G401 (cell line): ENCODE measurements at regions not wholly inside any gene's neighbourhood (a gene's known extent, or its start where the extent isn't known, plus 50 kb on each side); places are given as distances from the start of the nearest gene placed in this dataset.

Experiments
- DNase-seq: peaks from one replicate; pipeline ENCODE4 v3.0.0-alpha.2; 2015; ENCODE audit warnings: low spot score
- in situ Hi-C: cut with HindIII; loops from 2 replicates; pipeline ENCODE4 v1.10.0; 2016; ENCODE audit warnings: low sequenced_read_pairs, mixed read lengths

DNA sequence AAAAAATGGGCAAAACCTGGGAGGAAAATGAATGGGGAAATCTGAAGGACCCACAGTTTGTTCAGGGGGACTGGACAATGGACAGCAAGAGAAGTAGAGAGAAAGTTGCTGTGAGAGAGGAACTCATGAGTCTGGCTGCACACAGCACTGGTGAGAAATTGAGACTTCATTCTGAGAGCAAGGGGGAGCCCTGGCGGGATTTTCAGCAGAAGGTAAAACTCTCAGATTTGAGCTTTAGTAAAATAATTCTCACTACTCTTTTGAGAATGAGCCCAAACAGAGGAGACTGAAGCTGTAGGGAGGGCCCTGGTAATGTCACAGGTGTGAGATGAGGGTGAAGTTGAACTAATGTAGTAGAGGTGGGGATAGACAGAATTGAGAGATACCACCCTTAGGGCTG is 438.6 kb downstream of the OMA1 start:
- DNase-seq = no peak
- in situ Hi-C loops = no loop called here

DNA sequence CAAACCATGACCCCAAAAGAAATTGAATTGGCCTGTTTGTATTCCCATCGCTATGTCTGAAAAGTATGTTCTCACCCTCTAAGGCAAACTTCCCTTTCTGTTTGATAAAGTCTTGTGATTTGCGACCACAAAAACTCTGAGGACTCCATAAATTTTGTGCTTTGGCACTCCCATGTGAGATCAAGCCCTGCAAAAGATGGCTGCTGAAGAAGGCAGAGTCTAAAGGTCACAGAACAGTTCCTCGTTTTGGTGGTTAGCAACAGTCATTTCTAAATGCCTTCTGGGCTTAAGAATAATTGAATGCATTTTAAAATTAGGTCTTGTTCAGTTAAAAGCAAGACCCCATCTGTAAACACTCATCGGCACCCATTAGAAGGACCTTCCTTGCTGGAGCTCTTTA is 441.6 kb downstream of the OMA1 start:
- in situ Hi-C loops = no loop called here
- no peak for DNase-seq

DNA sequence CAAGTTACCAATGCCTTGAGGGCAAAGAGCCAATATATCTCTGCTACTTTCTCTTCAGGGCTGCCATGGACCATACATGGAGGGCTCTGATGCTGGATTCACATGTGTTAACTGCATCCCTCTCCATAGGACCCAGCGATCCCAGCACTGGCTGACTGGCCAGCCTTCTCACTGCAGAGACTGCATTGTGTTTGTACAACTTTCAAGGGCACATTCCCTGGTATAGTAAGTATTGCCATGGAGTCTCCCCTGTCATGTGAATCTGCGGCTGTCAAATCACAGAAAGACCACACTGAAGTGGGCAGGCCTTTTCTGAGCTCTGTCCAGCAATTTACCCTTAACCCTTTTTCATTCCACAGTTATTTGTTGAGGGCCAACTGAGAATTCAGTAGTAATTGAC is 449.8 kb downstream of the OMA1 start:
- in situ Hi-C loops = no loop called here
- DNase-seq = no peak

DNA sequence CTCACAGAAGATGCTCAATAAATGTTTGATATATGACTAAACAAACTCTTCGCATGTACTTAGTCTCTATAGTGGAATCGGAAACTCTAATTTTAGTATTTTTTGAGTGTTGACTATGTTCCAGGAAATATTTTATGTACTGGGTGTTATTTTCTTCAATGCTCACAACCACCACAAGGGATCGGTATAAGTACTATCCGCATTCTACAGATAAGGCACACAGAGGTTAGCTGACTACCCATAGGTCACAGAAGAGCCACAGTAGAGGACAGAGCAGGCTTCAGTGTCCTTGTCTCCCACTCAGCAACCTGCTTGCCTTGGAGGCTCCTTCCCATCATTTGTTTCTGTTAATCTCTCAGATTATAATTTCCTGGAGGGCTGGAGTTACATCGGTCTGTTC is 451.3 kb downstream of the OMA1 start:
- in situ Hi-C loops = no loop called here
- no peak for DNase-seq

DNA sequence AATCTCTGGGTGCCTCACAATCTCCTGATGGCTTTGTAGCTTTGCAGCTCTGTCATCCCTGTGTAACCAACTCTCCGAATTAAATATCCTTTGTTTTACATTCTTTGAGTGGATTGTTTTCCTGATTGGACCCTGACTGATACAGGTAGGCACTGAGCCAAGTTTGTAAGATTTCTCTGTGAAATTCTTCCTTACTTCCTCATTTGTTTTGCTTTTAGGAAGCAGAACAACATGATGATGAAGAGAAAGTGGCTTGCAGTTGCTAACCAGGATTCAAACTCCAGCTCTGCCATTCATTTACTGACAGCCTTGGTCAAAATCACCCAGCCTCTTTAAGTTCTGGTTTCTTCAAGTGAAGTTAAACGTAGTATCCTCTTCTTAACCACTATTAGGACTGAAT is 452.3 kb downstream of the OMA1 start:
- in situ Hi-C loops = no loop called here
- DNase-seq = no peak

DNA sequence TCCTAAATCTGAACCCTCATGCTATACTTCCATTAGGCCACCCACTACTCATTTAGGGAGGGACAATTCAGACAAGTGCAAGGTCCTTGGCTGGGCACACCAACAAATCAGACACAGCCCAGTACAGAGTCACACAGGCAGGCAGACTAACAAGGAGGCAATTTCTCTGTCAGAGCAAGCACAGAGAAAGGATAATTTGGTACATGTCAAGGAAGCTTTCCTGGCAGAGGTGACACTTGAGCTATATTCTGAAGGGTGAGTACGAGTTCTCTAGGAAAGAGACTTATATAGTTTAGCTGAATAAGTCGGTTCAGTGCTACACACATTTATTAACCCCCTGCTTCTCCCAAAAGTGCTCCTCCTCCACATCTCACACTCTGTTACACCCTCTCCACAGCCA is 455.9 kb downstream of the OMA1 start:
- in situ Hi-C loops = no loop called here
- DNase-seq = no peak

DNA sequence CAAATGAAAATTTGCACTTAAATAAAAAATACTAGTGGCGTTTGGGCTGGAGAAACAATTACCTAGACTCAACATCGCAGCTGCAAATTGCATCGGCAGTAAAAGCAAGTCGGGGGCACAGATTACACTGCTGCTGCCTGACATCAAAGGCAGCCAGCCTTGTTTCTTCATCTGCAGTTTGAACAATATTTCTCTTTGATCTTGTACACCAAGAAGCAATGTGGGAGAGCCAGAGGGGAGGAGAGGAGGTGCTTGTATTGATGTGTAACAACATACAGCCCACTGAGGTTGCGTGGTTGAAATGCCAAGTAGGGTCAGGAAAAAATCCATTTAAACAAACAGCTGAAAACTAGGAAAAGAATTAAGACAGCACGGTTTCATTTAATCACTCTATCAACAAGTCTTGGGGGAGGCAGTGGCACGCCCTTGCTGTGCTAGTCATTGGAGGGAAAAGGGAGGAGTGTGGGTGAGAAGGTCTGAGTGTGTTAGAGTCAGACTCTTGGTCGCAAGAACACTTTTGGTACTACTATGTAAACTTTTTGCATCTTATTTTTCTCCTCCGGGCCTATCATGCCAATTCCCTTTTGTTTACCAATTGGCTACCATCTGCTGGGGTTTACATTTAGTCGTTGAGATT is 456.5 kb downstream of the OMA1 start:
- DNase-seq = no peak
- in situ Hi-C loops = no loop called here

DNA sequence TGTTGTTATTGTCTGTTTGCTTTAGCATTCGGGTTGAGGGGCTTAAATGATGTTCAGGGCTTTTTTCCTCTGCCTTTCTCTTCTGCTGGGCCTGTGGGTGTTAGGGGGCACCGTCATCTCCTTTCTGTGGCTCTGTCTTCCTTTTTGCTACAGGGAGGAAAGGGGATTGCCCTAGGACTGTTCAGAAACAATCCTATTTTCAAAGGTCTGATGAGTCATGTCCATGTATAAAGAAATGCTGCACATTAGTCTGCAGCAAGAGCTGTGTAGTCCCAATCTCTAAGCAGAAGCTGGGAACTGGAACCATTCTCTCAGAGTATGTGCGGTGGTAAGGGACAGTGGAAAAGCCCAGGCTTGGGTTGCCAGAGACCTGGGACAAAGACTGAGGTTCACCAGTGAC is 462.3 kb downstream of the OMA1 start:
- in situ Hi-C loops = no loop called here

DNA sequence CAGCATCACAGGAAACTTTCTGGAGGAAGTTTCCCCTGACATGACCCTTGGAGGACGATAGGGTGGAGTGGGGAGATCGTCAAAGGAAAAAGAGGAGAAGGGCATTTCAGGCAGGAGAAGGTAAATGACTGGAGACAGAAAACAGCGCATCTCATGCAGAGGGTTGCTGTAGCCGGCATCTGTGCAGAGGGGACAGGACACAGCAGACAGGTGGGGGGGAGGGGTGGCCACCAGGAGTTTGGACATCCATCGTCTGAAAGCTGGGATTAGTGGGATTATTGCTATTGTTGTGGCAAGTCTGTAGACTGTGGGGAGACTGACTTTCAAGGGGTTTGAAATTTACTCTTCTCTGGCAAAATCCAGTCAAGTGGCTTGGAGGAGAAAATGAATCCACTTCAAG is 463.9 kb downstream of the OMA1 start:
- no peak for DNase-seq
- in situ Hi-C loops = no loop called here

More for the DNA sequence above, 462.3 kb downstream of the OMA1 start:
- no peak for DNase-seq

DNA sequence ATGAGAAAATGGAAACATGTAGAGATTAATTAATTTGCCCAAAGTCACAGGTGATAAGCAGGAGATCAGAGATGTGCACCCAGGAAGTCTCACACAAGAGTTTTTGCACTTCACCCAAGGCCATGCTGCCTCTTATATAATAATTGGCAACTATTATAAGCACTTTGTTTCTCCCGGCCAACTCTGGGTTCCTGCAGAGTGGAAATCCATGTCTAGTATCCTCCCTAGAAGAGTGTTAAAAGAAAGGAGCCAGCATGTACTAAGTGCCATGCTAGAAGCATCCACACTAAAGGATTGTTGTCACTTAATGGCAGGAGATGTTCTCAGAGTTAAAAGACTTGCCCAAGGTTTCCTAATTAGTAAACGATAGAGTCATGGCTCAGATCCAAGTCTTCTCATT is 470.3 kb downstream of the OMA1 start:
- in situ Hi-C loops = no loop called here
- no peak for DNase-seq

DNA sequence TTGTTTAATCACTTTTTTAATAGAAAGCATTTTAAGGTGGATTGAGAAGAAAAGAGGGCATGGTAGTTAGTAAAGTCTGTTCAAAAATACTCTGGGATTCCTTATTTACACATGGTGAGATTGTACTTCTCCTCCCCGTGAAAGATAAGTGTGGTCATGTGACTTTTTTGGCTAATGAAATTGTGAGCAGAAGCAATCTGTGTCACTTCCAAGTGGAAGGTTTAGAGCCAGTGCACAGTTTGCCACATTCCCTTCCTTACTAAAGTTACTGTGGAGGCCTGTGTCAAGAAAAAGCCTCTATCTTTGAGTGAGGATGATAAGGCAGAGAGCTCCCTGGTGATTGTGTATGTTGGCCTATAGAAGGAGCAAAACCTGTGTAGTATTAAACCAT is 471.3 kb downstream of the OMA1 start:
- in situ Hi-C loops = no loop called here
- no peak for DNase-seq

DNA sequence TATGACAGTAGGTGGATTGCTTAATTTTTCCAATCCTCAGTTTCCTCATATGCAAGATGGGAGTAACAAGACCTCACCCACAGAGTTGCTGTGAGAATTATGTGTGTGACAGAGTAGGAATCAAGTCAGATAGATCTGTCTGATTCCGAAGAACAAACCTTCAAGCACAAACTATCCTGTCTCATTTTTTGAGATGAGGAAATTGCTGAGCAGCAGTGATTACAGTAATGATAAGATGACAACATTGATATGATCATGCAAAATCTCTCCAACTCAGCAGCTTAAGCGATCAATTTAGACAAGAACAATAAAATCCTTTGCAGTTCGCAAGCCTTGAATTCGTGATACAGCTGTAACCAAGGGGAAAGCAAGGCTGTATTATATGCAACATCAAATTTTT is 474.1 kb downstream of the OMA1 start:
- in situ Hi-C loops = no loop called here
- no peak for DNase-seq

DNA sequence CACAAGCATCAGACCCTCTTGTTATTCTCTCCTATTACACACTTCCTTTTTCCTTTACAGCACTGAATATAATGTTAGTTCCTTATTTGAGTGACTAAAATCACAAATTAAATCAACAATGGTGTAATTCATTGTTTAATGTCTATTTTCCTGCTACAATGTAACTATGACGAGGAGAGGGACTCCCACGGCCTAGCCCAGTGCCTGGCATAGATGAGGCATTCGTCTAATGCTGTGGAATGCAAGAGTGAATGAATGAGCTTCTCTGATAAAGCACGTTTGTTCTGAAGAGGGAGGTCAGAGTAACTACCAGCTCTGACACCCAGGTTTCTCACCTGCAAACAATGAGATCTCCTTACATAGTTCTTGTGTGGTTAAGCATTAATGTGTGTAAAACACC is 479.4 kb downstream of the OMA1 start:
- in situ Hi-C loops = no loop called here
- no peak for DNase-seq

DNA sequence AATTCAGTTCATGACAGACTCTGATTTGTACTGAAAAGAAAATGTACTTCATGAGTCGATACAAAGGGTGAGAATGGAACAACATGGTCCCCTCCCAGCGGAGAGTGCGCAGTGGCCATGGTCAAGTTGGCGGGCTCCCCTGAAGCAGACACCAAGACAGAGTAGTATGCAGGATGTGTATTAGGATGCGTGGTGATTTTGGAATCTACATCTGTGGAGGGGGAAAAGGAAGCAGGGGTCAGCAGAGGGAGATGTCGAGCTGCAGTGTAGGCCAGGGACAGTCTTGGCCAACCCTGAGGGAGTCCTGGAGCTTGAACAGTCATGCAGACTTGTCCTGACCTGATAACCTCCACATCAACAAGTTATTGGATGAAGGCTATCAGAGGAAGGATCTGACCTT is 481.0 kb downstream of the OMA1 start:
- in situ Hi-C loops = no loop called here
- no peak for DNase-seq

DNA sequence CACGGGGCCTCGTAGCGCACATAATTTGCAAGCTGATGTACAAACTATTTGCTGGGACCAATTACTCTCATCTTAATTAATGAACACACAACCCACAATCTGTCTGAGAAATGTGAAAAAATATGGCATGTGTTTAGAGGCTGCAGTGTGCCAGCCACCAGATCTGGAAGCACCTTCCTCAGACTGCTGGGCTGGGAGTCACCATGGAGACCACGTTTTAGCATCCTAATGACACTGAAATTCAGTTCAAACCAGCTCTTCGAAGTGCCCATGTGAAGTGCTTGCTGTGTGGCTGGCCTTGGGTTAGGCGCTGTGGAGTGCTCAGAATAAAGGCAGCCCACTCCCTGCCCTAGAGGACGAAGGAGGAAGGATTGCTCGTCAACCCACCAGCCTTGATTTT is 482.4 kb downstream of the OMA1 start:
- in situ Hi-C loops = no loop called here
- no peak for DNase-seq

DNA sequence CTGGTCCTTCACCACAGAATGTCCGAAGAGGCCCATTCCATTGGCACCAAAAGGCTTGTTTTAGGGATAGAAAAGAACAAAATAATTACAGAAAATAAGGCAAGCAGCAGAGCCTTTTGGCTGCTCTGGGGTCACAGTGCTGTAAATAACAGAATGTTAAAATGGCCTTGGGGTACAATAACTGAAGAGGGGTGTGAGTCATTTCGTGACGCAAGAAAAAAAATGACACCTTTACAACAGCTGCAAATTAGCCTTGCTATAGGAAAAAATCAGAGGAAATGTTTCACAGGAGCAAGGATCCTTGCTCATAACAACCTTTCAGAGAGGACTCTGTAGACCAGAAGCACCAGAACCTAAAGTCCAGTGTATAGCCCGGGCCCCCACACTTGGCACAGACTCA is 483.4 kb downstream of the OMA1 start:
- DNase-seq = no peak
- in situ Hi-C loops = no loop called here

DNA sequence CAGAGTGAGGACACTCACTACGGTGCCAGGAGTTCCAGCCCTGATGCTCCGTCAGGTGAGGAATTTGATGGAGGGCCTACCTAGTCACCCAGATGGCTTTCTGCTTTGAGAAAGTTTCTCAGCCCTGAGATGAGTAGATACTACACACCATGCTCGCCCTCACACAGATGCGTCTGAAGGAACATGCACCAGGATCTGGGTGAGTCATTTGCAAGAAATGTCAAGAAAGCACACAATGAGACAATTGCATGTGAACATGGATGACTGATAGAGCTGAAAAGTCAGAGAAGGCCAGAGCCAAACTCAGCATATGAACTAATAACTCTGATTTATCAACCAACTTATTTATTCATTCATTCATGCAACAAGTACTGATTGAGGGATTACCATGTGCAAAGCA is 483.9 kb downstream of the OMA1 start:
- DNase-seq = no peak
- in situ Hi-C loops = no loop called here

DNA sequence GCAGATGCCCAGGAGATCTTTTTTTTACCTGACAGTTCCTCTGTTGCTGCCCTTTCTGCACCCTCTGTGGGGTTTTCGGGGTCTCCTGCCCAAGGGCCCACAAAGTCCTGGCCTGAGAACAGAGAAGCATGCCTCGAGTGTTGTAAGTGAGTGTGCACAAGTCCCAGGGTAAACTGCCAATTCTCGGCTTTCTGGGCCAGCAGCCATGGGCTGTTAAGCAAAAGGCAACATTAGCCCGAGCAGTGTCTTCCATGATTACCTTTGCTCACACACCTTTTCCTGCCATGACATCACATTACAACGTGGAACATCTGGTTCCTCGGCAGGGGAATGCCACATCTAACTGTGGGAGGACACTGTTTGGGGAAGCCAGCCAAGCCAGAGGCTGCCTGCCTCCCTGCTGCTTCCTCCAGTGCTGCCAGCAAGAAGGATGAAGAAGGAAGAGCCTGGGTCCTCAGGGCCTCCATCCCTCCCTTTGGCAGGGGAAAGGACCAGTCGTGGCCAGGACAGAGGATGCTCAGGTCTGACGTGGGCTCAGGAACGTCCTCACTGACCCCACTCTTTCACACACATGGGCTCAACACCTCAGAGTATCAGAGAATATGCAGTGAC is 485.9 kb downstream of the OMA1 start:
- in situ Hi-C loops = no loop called here
- peak; percentile 14 for DNase-seq

DNA sequence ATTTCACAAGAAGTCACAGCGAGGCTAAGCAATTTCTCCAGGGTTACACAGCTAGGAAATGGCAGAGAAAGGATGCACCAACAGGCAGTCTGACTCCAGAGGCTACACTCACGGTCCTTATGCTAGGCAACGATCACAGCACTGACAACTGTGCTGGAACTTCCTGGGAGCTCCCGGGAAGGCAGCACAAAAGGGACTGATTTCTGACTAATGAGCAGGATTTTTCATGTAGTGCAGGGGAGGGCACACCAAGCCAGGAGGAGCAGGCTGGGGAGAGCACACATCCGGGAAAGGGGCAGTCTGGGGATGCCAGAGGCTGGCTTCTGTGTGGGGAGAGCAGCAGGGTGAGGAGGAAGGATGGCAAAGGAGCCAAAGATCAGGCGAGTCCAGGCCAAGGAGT is 486.7 kb downstream of the OMA1 start:
- in situ Hi-C loops = no loop called here
- DNase-seq = no peak

DNA sequence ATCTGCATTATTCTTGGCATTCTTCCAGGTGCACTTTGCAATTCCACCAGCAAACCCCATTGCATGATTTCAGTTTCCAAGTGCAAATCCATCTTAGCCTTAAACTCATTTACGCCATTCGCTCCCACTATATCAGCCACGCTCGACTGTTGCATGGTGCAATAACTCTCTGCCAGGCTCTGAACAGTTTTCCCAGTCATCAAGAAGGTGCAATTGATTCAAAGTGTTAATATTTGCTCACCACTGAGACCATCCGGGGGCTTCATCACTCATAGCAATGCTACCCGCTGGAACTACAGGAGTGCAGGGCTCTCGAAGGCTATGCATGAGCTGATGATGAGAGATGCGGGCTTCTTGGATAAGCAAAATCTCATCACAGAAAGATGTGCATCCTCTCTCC is 488.2 kb downstream of the OMA1 start:
- in situ Hi-C loops = no loop called here

DNA sequence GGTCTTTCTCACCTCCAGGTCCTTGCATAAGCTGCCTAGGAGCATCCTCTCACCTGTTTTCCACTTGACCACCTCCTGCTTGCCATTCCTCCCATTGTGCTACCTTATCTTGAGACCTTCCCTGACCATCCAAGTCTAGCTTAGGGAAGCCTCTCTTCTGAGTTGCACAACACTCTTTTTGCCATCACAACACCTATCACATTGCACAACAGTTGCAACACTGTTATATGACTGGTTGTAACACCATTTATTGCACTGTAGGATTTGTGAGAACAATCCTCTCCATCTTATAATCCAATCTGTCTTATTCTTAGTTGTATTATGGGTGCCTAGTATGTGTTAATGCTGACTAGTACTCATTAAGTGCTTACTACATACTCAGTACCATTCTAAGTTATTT is 488.7 kb downstream of the OMA1 start:
- no peak for DNase-seq
- in situ Hi-C loops = no loop called here

More for the DNA sequence above, 488.2 kb downstream of the OMA1 start:
- no peak for DNase-seq
